Omental fat pad (tissue), 3 donors: ENCODE measurements at regions not wholly inside any gene's neighbourhood (a gene's known extent, or its start where the extent isn't known, plus 50 kb on each side); places are given as distances from the start of the nearest gene placed in this dataset.

Source experiments
- ATAC-seq: fragments of 150-250 bp; one replicate; pipeline ENCODE4 v1.9.1; 2016; ENCODE audit warnings: mild to moderate bottlenecking, moderate library complexity; ENCODE audit not compliant: low FRiP score
- DNase-seq: peaks from one replicate; pipeline ENCODE4 v3.0.0-alpha.2; 2019; ENCODE audit warnings: low spot score
- CTCF ChIP-seq, 3 donors: fragments of 450-650 bp; IDR thresholded peaks; one replicate each; pipeline ENCODE4 v1.5.1; 2016 to 2017; ENCODE audit warnings: antibody characterized with exemption in 3 of 3, mild to moderate bottlenecking in 3 of 3, moderate library complexity in 2 of 3

GRCh38 chr4:162644346-162644745 lies 480.5 kb upstream of the FSTL5 start:
- TF ChIP-seq CTCF (IDR thresholded peaks at IDR 0.05), result no peak
- ATAC-seq, result no peak
- no peak for DNase-seq

- no peak for TF ChIP-seq CTCF (IDR thresholded peaks at IDR 0.05)
- no peak for ATAC-seq
- DNase-seq, result no peak
These were observed 476.4 kb upstream of the FSTL5 start for GRCh38 chr4:162640152-162640551.

- no peak for DNase-seq
- no peak for TF ChIP-seq CTCF (IDR thresholded peaks at IDR 0.05)
- no peak for ATAC-seq
These were observed 470.6 kb upstream of the FSTL5 start for GRCh38 chr4:162634390-162634789.

GRCh38 chr4:162622664-162623063 lies 458.9 kb upstream of the FSTL5 start:
- DNase-seq (no peak), ATAC-seq (no peak)
- no peak for TF ChIP-seq CTCF (IDR thresholded peaks at IDR 0.05)

GRCh38 chr4:162610116-162610515 lies 446.3 kb upstream of the FSTL5 start:
- no peak for TF ChIP-seq CTCF (IDR thresholded peaks at IDR 0.05)
- ATAC-seq, result no peak

GRCh38 chr4:162586266-162586665 lies 422.5 kb upstream of the FSTL5 start:
- DNase-seq (no peak), ATAC-seq (no peak)
- TF ChIP-seq CTCF (IDR thresholded peaks at IDR 0.05), result no peak

More at GRCh38 chr4:162610116-162610515, 446.3 kb upstream of the FSTL5 start:
- DNase-seq, result no peak

- ATAC-seq (no peak), DNase-seq (no peak)
- no peak for TF ChIP-seq CTCF (IDR thresholded peaks at IDR 0.05)
These were observed 418.4 kb upstream of the FSTL5 start for GRCh38 chr4:162582180-162582579.
